ENCODE measurements at regions not wholly inside any gene's neighbourhood (a gene's known extent, or its start where the extent isn't known, plus 50 kb on each side); places are given as distances from the start of the nearest gene placed in this dataset.

DNA sequence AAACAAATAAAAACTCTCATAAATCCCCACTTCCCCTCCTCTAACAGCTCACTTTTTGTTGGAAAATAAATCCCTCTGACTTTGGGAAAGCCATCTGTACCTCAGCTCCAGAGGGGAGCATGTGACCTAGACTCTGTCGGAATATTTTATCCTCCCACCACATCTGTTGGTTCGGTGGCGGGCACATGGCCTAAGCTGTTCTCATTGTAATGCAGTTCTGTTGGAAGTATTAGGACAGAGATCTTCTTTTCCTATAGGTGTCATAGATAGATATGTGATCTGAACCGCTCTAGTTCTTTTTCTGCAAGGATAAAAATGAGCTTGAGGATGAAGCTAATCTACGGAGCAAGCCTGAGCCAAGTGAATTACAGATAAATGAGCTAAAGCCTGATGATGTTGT, 50.5 kb upstream of the EPS8L3 start:
- no peak for TF ChIP-seq SUZ12 (IDR thresholded peaks at IDR 0.05)
- no peak for TF ChIP-seq FOXA1 (IDR thresholded peaks at IDR 0.05)
- no peak for TF ChIP-seq L3MBTL2 (conservative IDR thresholded peaks at IDR 0.05)
- no peak for TF ChIP-seq LEF1 (IDR thresholded peaks at IDR 0.05; ENCODE audit: borderline replicate concordance)
- no peak for TF ChIP-seq ELF4 (IDR thresholded peaks at IDR 0.05)
- TF ChIP-seq FOXK2 (IDR thresholded peaks at IDR 0.05): no peak
- TF ChIP-seq ARNT (IDR thresholded peaks at IDR 0.05): no peak
- no peak for TF ChIP-seq CTBP1 (IDR thresholded peaks at IDR 0.05; ENCODE audit: borderline replicate concordance)
- no peak for TF ChIP-seq BHLHE40 (IDR thresholded peaks at IDR 0.05; ENCODE audit: borderline replicate concordance)
- no peak for TF ChIP-seq FOXM1 (IDR thresholded peaks at IDR 0.05; ENCODE audit: borderline replicate concordance)

All from HEK293T (cell line).